ENCODE measurements at regions not wholly inside any gene's neighbourhood (a gene's known extent, or its start where the extent isn't known, plus 50 kb on each side); places are given as distances from the start of the nearest gene placed in this dataset.
A peak's percentile ranks its signal among the peaks of the same experiment; 100 is the strongest.
"Not testable (repeated sequence)": the region's sequence is repeated elsewhere in the genome, so short reads cannot be mapped to it uniquely, and the experiment has no call there.

DNA sequence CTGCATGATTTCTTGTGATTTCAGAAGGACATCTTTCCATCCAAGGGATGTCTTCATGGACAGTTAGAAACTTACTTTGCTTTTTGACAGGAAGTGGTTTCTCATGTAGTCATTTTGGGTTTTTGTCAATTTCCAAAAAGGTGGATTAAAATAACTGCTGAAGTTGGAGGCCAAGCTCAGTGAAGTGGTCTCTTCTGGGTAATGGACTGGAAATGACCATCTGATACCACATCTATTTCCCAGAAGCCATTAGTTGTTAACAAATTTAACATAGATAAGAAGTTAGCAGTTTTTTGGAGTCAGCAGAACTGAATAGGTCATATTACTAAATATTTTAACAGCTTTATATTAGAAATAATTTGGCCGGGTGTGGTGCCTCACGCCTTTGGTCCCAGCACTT, 86.2 kb upstream of the MYO10 start:
- Histone ChIP-seq H3K23ac (ENCODE audit: low read depth, low read length, poor library complexity) (no peak overlapping the region), H3K4me1 (ENCODE audit: control insufficient read depth in 2 of 2, insufficient read depth in 1 of 2, low read depth in 1 of 2, low read length in 2 of 2) (peaks cover 0 to 3% of the 10 kb centered on the region in 2 donors), H3K27me3 (ENCODE audit: control insufficient read depth in 3 of 3, insufficient read depth in 3 of 3, low read depth in 1 of 3, low read length in 3 of 3) (peaks cover 0 to 4% (median 0%) of the 10 kb centered on the region in 3 experiments), H3K18ac (ENCODE audit: low read length) (no peak overlapping the region), H2BK12ac (ENCODE audit: low read length) (no peak overlapping the region), H3K9ac (ENCODE audit: low read depth, low read length, poor library complexity) (no peak overlapping the region), H3K4me2 (ENCODE audit: insufficient read depth, low read length, poor library complexity, severe bottlenecking) (no peak overlapping the region), H3K9me3 (replicated peaks in 1 of 2; ENCODE audit: control insufficient read depth in 2 of 2, insufficient read depth in 1 of 2, low read depth in 1 of 2, low read length in 2 of 2) (no peaks in the 10 kb centered on the region), H2AFZ (ENCODE audit: low read length) (no peak overlapping the region), H3K14ac (ENCODE audit: low read length) (no peak overlapping the region), H3K4ac (ENCODE audit: low read length) (no peak overlapping the region), H3K27ac (replicated peaks; ENCODE audit: low read length) (no peak overlapping the region), H3K79me1 (ENCODE audit: low read depth, low read length) (no peaks in the 10 kb centered on the region), H3K4me3 (ENCODE audit: low read length in 2 of 2) (no peak overlapping the region), H2AK5ac (ENCODE audit: low read depth, low read length) (no peak overlapping the region), H2BK5ac (ENCODE audit: low read length) (no peak overlapping the region), H2BK120ac (ENCODE audit: low read depth, low read length) (no peak overlapping the region), H4K91ac (ENCODE audit: low read depth, low read length, poor library complexity) (no peak overlapping the region), H4K8ac (ENCODE audit: low read depth, low read length) (no peak overlapping the region), H3K36me3 (replicated peaks in 1 of 2; ENCODE audit: control insufficient read depth in 2 of 2, insufficient read depth in 2 of 2, low read length in 2 of 2) (no peaks in the 10 kb centered on the region), H2BK15ac (ENCODE audit: low read length) (no peak overlapping the region)
- no peak for DNase-seq (ENCODE audit: low spot score)
- WGBS, 2 donors (ENCODE audit: extremely low coverage in 2 of 2, insufficient read length in 2 of 2, insufficient replicate concordance in 1 of 2): no CpG with 5 or more reads among the region's 2 CpGs

DNA sequence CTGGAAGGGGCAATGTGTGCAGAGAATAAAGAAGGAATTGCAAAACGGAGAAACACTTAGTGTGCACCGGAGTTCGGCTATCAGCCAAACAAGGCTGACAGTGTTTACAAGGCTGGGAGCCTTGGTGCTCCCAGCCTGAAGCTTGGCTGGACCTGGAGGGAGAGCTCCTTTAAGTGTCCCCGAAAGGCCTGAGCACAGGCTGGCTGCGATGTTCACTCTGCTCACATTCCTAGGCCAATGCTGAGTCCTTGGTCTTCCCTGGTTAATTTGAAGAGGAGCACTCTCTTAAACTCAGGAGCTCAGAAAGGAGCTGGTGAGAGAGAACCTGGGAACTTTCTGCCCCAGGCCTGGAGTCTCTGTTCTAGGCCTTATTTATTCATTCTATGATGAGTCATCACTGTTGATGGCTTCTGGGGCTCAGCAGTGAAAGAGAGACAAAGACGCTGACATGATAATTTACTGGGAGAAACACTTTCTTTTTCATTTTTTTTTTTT, 88.6 kb upstream of the MYO10 start:
- Histone ChIP-seq H3K23ac (ENCODE audit: low read depth, low read length, poor library complexity) (no peak overlapping the region), H2AFZ (ENCODE audit: low read length) (peak overlapping the region; percentile 65), H2AK5ac (ENCODE audit: low read depth, low read length) (no peak overlapping the region), H3K9me3 (replicated peaks in 1 of 2; ENCODE audit: control insufficient read depth in 2 of 2, insufficient read depth in 1 of 2, low read depth in 1 of 2, low read length in 2 of 2) (no peaks in the 10 kb centered on the region), H3K4me2 (ENCODE audit: insufficient read depth, low read length, poor library complexity, severe bottlenecking) (no peak overlapping the region), H3K4ac (ENCODE audit: low read length) (no peak overlapping the region), H3K27me3 (ENCODE audit: control insufficient read depth in 3 of 3, insufficient read depth in 3 of 3, low read depth in 1 of 3, low read length in 3 of 3) (peaks cover 0 to 4% (median 0%) of the 10 kb centered on the region in 3 experiments), H3K36me3 (replicated peaks in 1 of 2; ENCODE audit: control insufficient read depth in 2 of 2, insufficient read depth in 2 of 2, low read length in 2 of 2) (no peaks in the 10 kb centered on the region), H4K8ac (ENCODE audit: low read depth, low read length) (no peak overlapping the region), H4K91ac (ENCODE audit: low read depth, low read length, poor library complexity) (no peak overlapping the region), H3K4me3 (ENCODE audit: low read length in 2 of 2) (no peak overlapping the region), H2BK12ac (ENCODE audit: low read length) (no peak overlapping the region), H3K14ac (ENCODE audit: low read length) (no peak overlapping the region), H2BK5ac (ENCODE audit: low read length) (no peak overlapping the region), H3K9ac (ENCODE audit: low read depth, low read length, poor library complexity) (no peak overlapping the region), H3K18ac (ENCODE audit: low read length) (peak overlapping the region; percentile 38), H3K27ac (replicated peaks; ENCODE audit: low read length) (no peak overlapping the region), H2BK15ac (ENCODE audit: low read length) (no peak overlapping the region), H2BK120ac (ENCODE audit: low read depth, low read length) (no peak overlapping the region), H3K79me1 (ENCODE audit: low read depth, low read length) (no peaks in the 10 kb centered on the region), H3K4me1 (ENCODE audit: control insufficient read depth in 2 of 2, insufficient read depth in 1 of 2, low read depth in 1 of 2, low read length in 2 of 2) (peaks cover 0 to 3% of the 10 kb centered on the region in 2 donors)
- no CpG with 5 or more reads among the region's 6 CpGs for WGBS, 2 donors (ENCODE audit: extremely low coverage in 2 of 2, insufficient read length in 2 of 2, insufficient replicate concordance in 1 of 2)
- DNase-seq (ENCODE audit: low spot score): no peak

GRCh38 chr5:17031659-17032277, 95.7 kb upstream of the MYO10 start:
- not testable (repeated sequence) for H3K27me3 ChIP-seq (ENCODE audit: control insufficient read depth in 3 of 3, insufficient read depth in 3 of 3, low read depth in 1 of 3, low read length in 3 of 3); H3K14ac ChIP-seq (ENCODE audit: low read length); H4K91ac ChIP-seq (ENCODE audit: low read depth, low read length, poor library complexity); H3K4ac ChIP-seq (ENCODE audit: low read length); H4K8ac ChIP-seq (ENCODE audit: low read depth, low read length); H3K4me2 ChIP-seq (ENCODE audit: insufficient read depth, low read length, poor library complexity, severe bottlenecking); H3K4me3 ChIP-seq (ENCODE audit: low read length in 2 of 2); H3K9me3 ChIP-seq (replicated peaks in 1 of 2; ENCODE audit: control insufficient read depth in 2 of 2, insufficient read depth in 1 of 2, low read depth in 1 of 2, low read length in 2 of 2); H3K36me3 ChIP-seq (replicated peaks in 1 of 2; ENCODE audit: control insufficient read depth in 2 of 2, insufficient read depth in 2 of 2, low read length in 2 of 2); H3K9ac ChIP-seq (ENCODE audit: low read depth, low read length, poor library complexity); H2BK5ac ChIP-seq (ENCODE audit: low read length); H3K23ac ChIP-seq (ENCODE audit: low read depth, low read length, poor library complexity); H2AFZ ChIP-seq (ENCODE audit: low read length); H3K79me1 ChIP-seq (ENCODE audit: low read depth, low read length); H2BK12ac ChIP-seq (ENCODE audit: low read length); H3K4me1 ChIP-seq (ENCODE audit: control insufficient read depth in 2 of 2, insufficient read depth in 1 of 2, low read depth in 1 of 2, low read length in 2 of 2); H2BK120ac ChIP-seq (ENCODE audit: low read depth, low read length); H3K27ac ChIP-seq (replicated peaks; ENCODE audit: low read length); H2BK15ac ChIP-seq (ENCODE audit: low read length); DNase-seq (ENCODE audit: low spot score); H2AK5ac ChIP-seq (ENCODE audit: low read depth, low read length)
- peak overlapping the region; percentile 57 for H3K18ac ChIP-seq (ENCODE audit: low read length)
- no CpG with 5 or more reads among the region's 24 CpGs for WGBS, 2 donors (ENCODE audit: extremely low coverage in 2 of 2, insufficient read length in 2 of 2, insufficient replicate concordance in 1 of 2)

GRCh38 chr5:17032314-17032985, 96.4 kb upstream of the MYO10 start:
- not testable (repeated sequence) for H2BK12ac ChIP-seq (ENCODE audit: low read length); DNase-seq (ENCODE audit: low spot score); H2BK120ac ChIP-seq (ENCODE audit: low read depth, low read length); H3K14ac ChIP-seq (ENCODE audit: low read length); H3K18ac ChIP-seq (ENCODE audit: low read length); H2AK5ac ChIP-seq (ENCODE audit: low read depth, low read length); H2BK5ac ChIP-seq (ENCODE audit: low read length); H3K4me2 ChIP-seq (ENCODE audit: insufficient read depth, low read length, poor library complexity, severe bottlenecking); H3K4ac ChIP-seq (ENCODE audit: low read length); H3K79me1 ChIP-seq (ENCODE audit: low read depth, low read length); H2BK15ac ChIP-seq (ENCODE audit: low read length); H3K36me3 ChIP-seq (replicated peaks in 1 of 2; ENCODE audit: control insufficient read depth in 2 of 2, insufficient read depth in 2 of 2, low read length in 2 of 2); H3K4me1 ChIP-seq (ENCODE audit: control insufficient read depth in 2 of 2, insufficient read depth in 1 of 2, low read depth in 1 of 2, low read length in 2 of 2); H3K27ac ChIP-seq (replicated peaks; ENCODE audit: low read length); H3K9me3 ChIP-seq (replicated peaks in 1 of 2; ENCODE audit: control insufficient read depth in 2 of 2, insufficient read depth in 1 of 2, low read depth in 1 of 2, low read length in 2 of 2); H3K27me3 ChIP-seq (ENCODE audit: control insufficient read depth in 3 of 3, insufficient read depth in 3 of 3, low read depth in 1 of 3, low read length in 3 of 3); H2AFZ ChIP-seq (ENCODE audit: low read length); H3K9ac ChIP-seq (ENCODE audit: low read depth, low read length, poor library complexity); H3K4me3 ChIP-seq (ENCODE audit: low read length in 2 of 2); H4K8ac ChIP-seq (ENCODE audit: low read depth, low read length); H3K23ac ChIP-seq (ENCODE audit: low read depth, low read length, poor library complexity); H4K91ac ChIP-seq (ENCODE audit: low read depth, low read length, poor library complexity)
- WGBS, 2 donors (ENCODE audit: extremely low coverage in 2 of 2, insufficient read length in 2 of 2, insufficient replicate concordance in 1 of 2): no CpG with 5 or more reads among the region's 43 CpGs

Measured in neuronal stem cell (in vitro differentiated cells).